Testis (tissue), 2 donors: ENCODE measurements at regions not wholly inside any gene's neighbourhood (a gene's known extent, or its start where the extent isn't known, plus 50 kb on each side); places are given as distances from the start of the nearest gene placed in this dataset.

Source experiments
- CTCF ChIP-seq, 3 experiments: fragments of 450-650 bp in 2 of 3; fragments of 200-600 bp in 1 of 3; sonication (generic) in 1 of 3; IDR thresholded peaks; one replicate each; pipeline ENCODE4 v1.5.1; 2016 to 2019; ENCODE audit warnings: antibody characterized with exemption in 3 of 3, mild to moderate bottlenecking in 2 of 3, moderate library complexity in 1 of 3
- POLR2A ChIP-seq: fragments of 450-650 bp; IDR thresholded peaks from one replicate; pipeline ENCODE4 v1.6.1; 2017; ENCODE audit warnings: antibody characterized with exemption, mild to moderate bottlenecking, moderate library complexity

- TF ChIP-seq CTCF (IDR thresholded peaks at IDR 0.05) (no peak), POLR2A (no peak)
Measured at GRCh38 chr4:107278791-107279483, 242.8 kb upstream of the DKK2 start.
